Trophoblast cell (in vitro differentiated cells and primary cell): ENCODE measurements at regions not wholly inside any gene's neighbourhood (a gene's known extent, or its start where the extent isn't known, plus 50 kb on each side); places are given as distances from the start of the nearest gene placed in this dataset.

Experiments
- DNase-seq, 2 donors: peaks; one replicate each; pipeline ENCODE4 v3.0.0-alpha.2; 2016
- H2AFZ ChIP-seq: 2 replicates; pipeline ENCODE4 v1.6.1; 2013; ENCODE audit warnings: low read length, moderate library complexity, mild to moderate bottlenecking; ENCODE audit not compliant: insufficient read depth, poor library complexity
- H2AK5ac ChIP-seq: 2 replicates; pipeline ENCODE4 v1.6.1; 2013; ENCODE audit warnings: mild to moderate bottlenecking, low read length
- H2BK120ac ChIP-seq: 2 replicates; pipeline ENCODE4 v1.6.1; 2013; ENCODE audit warnings: low read length, mild to moderate bottlenecking, moderate library complexity; ENCODE audit not compliant: insufficient read depth, poor library complexity
- H2BK12ac ChIP-seq: 2 replicates; pipeline ENCODE4 v1.6.1; 2013; ENCODE audit warnings: mild to moderate bottlenecking, low read length, moderate library complexity
- H2BK5ac ChIP-seq: 2 replicates; pipeline ENCODE4 v1.6.1; 2013; ENCODE audit warnings: low read length, low read depth, moderate library complexity, mild to moderate bottlenecking; ENCODE audit not compliant: poor library complexity
- H3K14ac ChIP-seq: 2 replicates; pipeline ENCODE4 v1.6.1; 2013; ENCODE audit warnings: mild to moderate bottlenecking, low read length
- H3K18ac ChIP-seq: 2 replicates; pipeline ENCODE4 v1.6.1; 2013; ENCODE audit warnings: mild to moderate bottlenecking, low read length
- H3K23ac ChIP-seq: 2 replicates; pipeline ENCODE4 v1.6.1; 2013; ENCODE audit warnings: low read length
- H3K27ac ChIP-seq: 2 replicates; pipeline ENCODE4 v1.5.1; 2013; ENCODE audit warnings: low read depth, mild to moderate bottlenecking, inconsistent platforms, low read length, moderate library complexity
- H3K27me3 ChIP-seq: 2 replicates; pipeline ENCODE4 v1.6.1; 2013; ENCODE audit warnings: inconsistent platforms, mild to moderate bottlenecking, low read length, moderate library complexity; ENCODE audit not compliant: insufficient read depth
- H3K36me3 ChIP-seq, 2 experiments: 1 replicate in 1 of 2; 2 replicates in 1 of 2; pipeline ENCODE4 v1.6.1; 2013; ENCODE audit warnings: low read length in 2 of 2, mild to moderate bottlenecking in 2 of 2, moderate library complexity in 1 of 2; ENCODE audit not compliant: insufficient read depth in 2 of 2, control insufficient read depth in 1 of 2
- H3K4ac ChIP-seq: 2 replicates; pipeline ENCODE4 v1.6.1; 2013; ENCODE audit warnings: low read depth, mild to moderate bottlenecking, low read length, moderate library complexity
- H3K4me1 ChIP-seq, 2 experiments: 1 replicate in 1 of 2; 2 replicates in 1 of 2; pipeline ENCODE4 v1.6.1; 2013; ENCODE audit warnings: low read length in 2 of 2, mild to moderate bottlenecking in 2 of 2, moderate library complexity in 1 of 2; ENCODE audit not compliant: insufficient read depth in 2 of 2, control insufficient read depth in 1 of 2
- H3K4me2 ChIP-seq: 2 replicates; pipeline ENCODE4 v1.6.1; 2013; ENCODE audit warnings: inconsistent platforms, mild to moderate bottlenecking, low read length, moderate library complexity
- H3K4me3 ChIP-seq: 2 replicates; pipeline ENCODE4 v1.5.1; 2013; ENCODE audit warnings: mild to moderate bottlenecking, low read depth, low read length, inconsistent platforms
- H3K79me1 ChIP-seq: one replicate; pipeline ENCODE4 v1.6.1; 2013; ENCODE audit warnings: low read length
- H3K79me2 ChIP-seq: 2 replicates; pipeline ENCODE4 v1.6.1; 2013; ENCODE audit warnings: low read length, mild to moderate bottlenecking; ENCODE audit not compliant: control insufficient read depth, insufficient read depth, poor library complexity
- H3K9ac ChIP-seq: 2 replicates; pipeline ENCODE4 v1.6.1; 2013; ENCODE audit warnings: mild to moderate bottlenecking, low read length
- H3K9me3 ChIP-seq: 2 replicates; pipeline ENCODE4 v1.6.1; 2013; ENCODE audit warnings: low read depth, mild to moderate bottlenecking, control low read depth, inconsistent platforms, low read length; ENCODE audit not compliant: insufficient read depth
- H4K12ac ChIP-seq: 2 replicates; pipeline ENCODE4 v1.6.1; 2013; ENCODE audit warnings: low read depth, mild to moderate bottlenecking, low read length, moderate library complexity
- H4K8ac ChIP-seq: 2 replicates; pipeline ENCODE4 v1.6.1; 2013; ENCODE audit warnings: low read depth, mild to moderate bottlenecking, low read length, moderate library complexity
- H4K91ac ChIP-seq: one replicate; pipeline ENCODE4 v1.6.1; 2013; ENCODE audit warnings: low read depth, mild to moderate bottlenecking, low read length, moderate library complexity
- WGBS: extraction: QIAGEN DNeasy Blood & Tissue Kit; methylation state at CpG from one replicate; pipeline ENCODE4 v1.1.7; 2013; ENCODE audit warnings: missing lambda C conversion rate; ENCODE audit not compliant: insufficient read length, insufficient coverage; ENCODE audit errors: extremely low coverage; 5-methylcytosine and 5-hydroxymethylcytosine counted together

DNA sequence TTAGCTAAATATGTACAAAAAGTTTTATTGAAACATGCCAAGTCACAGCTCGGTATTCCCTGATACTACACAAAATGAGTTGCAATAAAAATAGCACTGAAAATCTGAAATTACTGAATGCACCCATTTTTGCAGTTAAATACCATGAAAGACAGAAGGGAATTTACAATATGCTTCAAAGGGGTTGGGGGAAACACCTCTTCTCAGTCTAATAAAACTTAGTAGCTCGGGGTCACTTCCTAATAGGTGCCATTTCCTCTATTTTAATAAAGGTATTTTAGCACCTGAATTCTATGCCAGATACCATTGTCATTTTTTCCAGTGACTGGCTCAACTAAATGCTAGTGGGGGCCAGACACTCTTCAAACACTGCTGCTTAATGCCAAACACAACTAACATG lies 204.1 kb upstream of the MEF2C start:
- Histone ChIP-seq H4K12ac (no peak overlapping the region), H3K4ac (no peak overlapping the region), H3K36me3 (no peaks in the 10 kb centered on the region), H3K9ac (no peak overlapping the region), H3K27me3 (no peaks in the 10 kb centered on the region), H3K4me3 (no peak overlapping the region), H3K23ac (no peak overlapping the region), H2AK5ac (no peak overlapping the region), H3K9me3 (no peaks in the 10 kb centered on the region), H4K91ac (no peak overlapping the region), H2BK12ac (no peak overlapping the region), H3K14ac (no peak overlapping the region), H3K4me2 (no peak overlapping the region), H2BK5ac (no peak overlapping the region), H2BK120ac (no peak overlapping the region), H3K79me2 (no peaks in the 10 kb centered on the region), H3K4me1 (no peaks in the 10 kb centered on the region), H4K8ac (no peak overlapping the region), H3K27ac (no peak overlapping the region), H2AFZ (no peak overlapping the region), H3K18ac (no peak overlapping the region), H3K79me1 (no peaks in the 10 kb centered on the region)
- DNase-seq, result no peak
- WGBS, result no CpG with 5 or more reads among the region's 2 CpGs

DNA sequence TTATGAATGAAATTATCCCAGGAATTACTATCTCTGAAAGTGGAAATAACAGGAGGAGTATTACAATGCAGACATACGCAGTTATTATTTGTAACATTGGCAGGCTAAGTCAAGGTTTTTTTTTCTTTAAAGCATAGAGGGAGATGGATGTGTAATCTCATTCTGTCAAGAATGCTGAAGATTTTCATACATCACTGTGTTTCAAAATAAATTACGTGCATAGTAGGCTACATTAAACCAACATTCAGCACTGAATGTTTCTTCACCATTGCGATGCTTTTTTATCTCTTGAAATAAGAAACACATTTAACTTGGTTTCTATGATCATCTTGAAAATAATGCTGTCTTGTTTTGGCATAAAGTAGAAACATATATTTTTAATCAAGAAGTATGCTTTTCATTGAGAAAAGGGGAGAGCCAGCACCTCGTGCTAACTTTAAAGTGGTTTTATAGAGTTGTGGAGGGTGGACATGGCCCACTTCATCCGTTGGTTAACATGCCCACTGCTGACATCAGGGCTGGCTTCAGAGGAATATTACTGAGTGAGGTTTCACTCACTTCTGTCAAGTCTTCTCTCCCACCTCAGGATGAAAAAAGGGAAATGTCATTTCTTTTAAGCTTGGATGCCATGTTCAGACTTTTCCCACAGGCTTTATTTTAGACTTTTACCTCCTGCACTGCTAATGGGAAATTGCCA lies 203.6 kb upstream of the MEF2C start:
- Histone ChIP-seq H3K4me2 (no peak overlapping the region), H2BK5ac (no peak overlapping the region), H3K14ac (no peak overlapping the region), H2AK5ac (no peak overlapping the region), H3K9me3 (no peaks in the 10 kb centered on the region), H3K36me3 (no peaks in the 10 kb centered on the region), H3K27me3 (no peaks in the 10 kb centered on the region), H3K4me3 (no peak overlapping the region), H3K9ac (no peak overlapping the region), H2BK120ac (no peak overlapping the region), H3K27ac (no peak overlapping the region), H3K79me1 (no peaks in the 10 kb centered on the region), H3K4ac (no peak overlapping the region), H3K18ac (no peak overlapping the region), H4K8ac (no peak overlapping the region), H4K91ac (no peak overlapping the region), H3K23ac (no peak overlapping the region), H4K12ac (no peak overlapping the region), H2AFZ (no peak overlapping the region), H3K79me2 (no peaks in the 10 kb centered on the region), H2BK12ac (no peak overlapping the region), H3K4me1 (no peaks in the 10 kb centered on the region)
- DNase-seq, result no peak
- no CpG with 5 or more reads among the region's 5 CpGs for WGBS

DNA sequence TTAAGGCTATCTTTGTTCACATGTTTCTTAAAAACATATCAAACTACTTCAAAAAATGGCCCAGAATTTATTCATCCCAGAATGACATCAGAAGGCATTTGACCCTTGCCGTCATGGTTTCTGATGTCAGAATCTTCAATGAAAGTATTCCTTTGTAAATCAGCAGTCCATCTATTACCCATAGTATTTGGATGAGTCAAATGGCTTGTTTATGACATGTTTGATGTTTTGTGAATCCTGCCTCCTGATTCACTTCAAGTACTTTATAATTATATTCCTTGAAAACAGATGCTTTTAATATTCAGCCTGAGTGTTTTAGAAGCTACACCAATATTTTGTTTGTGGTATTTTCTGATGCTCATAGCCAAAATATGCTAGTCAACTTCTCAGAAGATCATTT lies 200.8 kb upstream of the MEF2C start:
- no CpG with 5 or more reads among the region's 1 CpG for WGBS
- Histone ChIP-seq H3K4ac (no peak overlapping the region), H2BK12ac (no peak overlapping the region), H2BK120ac (no peak overlapping the region), H3K36me3 (no peaks in the 10 kb centered on the region), H3K4me2 (no peak overlapping the region), H3K18ac (no peak overlapping the region), H4K12ac (no peak overlapping the region), H3K14ac (no peak overlapping the region), H3K23ac (no peak overlapping the region), H3K27ac (no peak overlapping the region), H3K4me1 (no peaks in the 10 kb centered on the region), H2AK5ac (no peak overlapping the region), H3K9ac (no peak overlapping the region), H3K4me3 (no peak overlapping the region), H3K79me2 (no peaks in the 10 kb centered on the region), H3K9me3 (no peaks in the 10 kb centered on the region), H4K8ac (no peak overlapping the region), H2AFZ (no peak overlapping the region), H3K27me3 (no peaks in the 10 kb centered on the region), H3K79me1 (no peaks in the 10 kb centered on the region), H2BK5ac (no peak overlapping the region), H4K91ac (no peak overlapping the region)
- no peak for DNase-seq

DNA sequence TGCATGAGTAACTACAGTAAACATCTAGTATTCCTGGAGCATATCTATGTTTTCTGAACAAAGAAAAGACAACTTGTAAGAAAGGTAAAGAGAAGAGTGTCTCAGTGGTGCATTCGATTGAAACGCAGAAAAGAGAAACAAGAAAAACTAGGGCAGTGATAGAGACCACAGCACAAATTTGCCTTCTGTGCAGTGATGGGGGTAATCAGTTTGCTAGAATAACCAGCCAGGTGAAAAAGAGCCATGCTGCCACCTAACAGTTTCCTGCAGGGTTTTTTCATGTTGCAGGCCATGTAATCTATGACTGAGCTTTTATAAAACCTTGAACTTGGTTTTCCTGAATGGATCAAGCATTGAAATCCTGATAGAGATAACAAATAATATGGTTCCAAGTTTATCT lies 198.4 kb upstream of the MEF2C start:
- no peaks in the 10 kb centered on the region for H3K79me2 ChIP-seq
- DNase-seq, result no peak
- no peaks in the 10 kb centered on the region for H3K27me3 ChIP-seq
- H4K12ac ChIP-seq, result no peak overlapping the region
- H3K9me3 ChIP-seq, result no peaks in the 10 kb centered on the region
- no peak overlapping the region for H4K91ac ChIP-seq
- H3K36me3 ChIP-seq, result no peaks in the 10 kb centered on the region
- H2BK12ac ChIP-seq, result no peak overlapping the region
- no peak overlapping the region for H2BK120ac ChIP-seq
- no CpG with 5 or more reads among the region's 2 CpGs for WGBS
- H3K4me2 ChIP-seq, result no peak overlapping the region
- H3K79me1 ChIP-seq, result no peaks in the 10 kb centered on the region
- H3K4me1 ChIP-seq, result no peaks in the 10 kb centered on the region
- no peak overlapping the region for H3K4ac ChIP-seq
- H2AK5ac ChIP-seq, result no peak overlapping the region
- H2BK5ac ChIP-seq, result no peak overlapping the region
- H3K23ac ChIP-seq, result no peak overlapping the region
- H3K9ac ChIP-seq, result no peak overlapping the region
- H2AFZ ChIP-seq, result no peak overlapping the region
- no peak overlapping the region for H4K8ac ChIP-seq
- no peak overlapping the region for H3K4me3 ChIP-seq
- H3K14ac ChIP-seq, result no peak overlapping the region
- no peak overlapping the region for H3K18ac ChIP-seq
- no peak overlapping the region for H3K27ac ChIP-seq
